Smooth muscle cell (in vitro differentiated cells): ENCODE measurements at regions not wholly inside any gene's neighbourhood (a gene's known extent, or its start where the extent isn't known, plus 50 kb on each side); places are given as distances from the start of the nearest gene placed in this dataset.

Experiments used
- DNase-seq: peaks from one replicate; lab custom pipeline; 2025; ENCODE audit not compliant: unreplicated experiment; lab: John Stamatoyannopoulos, UW
- H2AFZ ChIP-seq: fragments of 200-600 bp; sonication (generic); 2 replicates; pipeline ENCODE4 v1.6.0; 2016; ENCODE audit warnings: antibody characterized with exemption, low read depth, mild to moderate bottlenecking
- H3F3A ChIP-seq: fragments of 200-600 bp; sonication (generic); 2 replicates; pipeline ENCODE4 v1.6.0; 2017; ENCODE audit warnings: antibody characterized with exemption, low read depth
- H3K27ac ChIP-seq: fragments of 200-600 bp; sonication (generic); 2 replicates; pipeline ENCODE4 v1.5.1; 2016; ENCODE audit warnings: low read depth, mild to moderate bottlenecking
- H3K27me3 ChIP-seq: fragments of 200-600 bp; sonication (generic); 2 replicates; pipeline ENCODE4 v1.6.1; 2016; ENCODE audit warnings: low read depth, mild to moderate bottlenecking
- H3K36me3 ChIP-seq: fragments of 200-600 bp; sonication (generic); 2 replicates; pipeline ENCODE4 v1.5.1; 2016; ENCODE audit warnings: low read depth
- H3K4me1 ChIP-seq: fragments of 200-600 bp; sonication (generic); 2 replicates; pipeline ENCODE4 v1.5.1; 2016; ENCODE audit warnings: low read depth
- H3K4me2 ChIP-seq: fragments of 200-600 bp; sonication (generic); 2 replicates; pipeline ENCODE4 v1.6.0; 2016; ENCODE audit warnings: mild to moderate bottlenecking
- H3K4me3 ChIP-seq: fragments of 200-600 bp; sonication (generic); 2 replicates; pipeline ENCODE4 v1.5.1; 2016; ENCODE audit warnings: mild to moderate bottlenecking
- H3K79me2 ChIP-seq: fragments of 200-600 bp; sonication (generic); 2 replicates; pipeline ENCODE4 v1.6.0; 2016; ENCODE audit warnings: low read depth, mild to moderate bottlenecking
- H3K9ac ChIP-seq: fragments of 200-600 bp; sonication (generic); 2 replicates; pipeline ENCODE4 v1.6.0; 2016; ENCODE audit warnings: low read depth
- H3K9me3 ChIP-seq: fragments of 200-600 bp; sonication (generic); replicated peaks from 2 replicates; pipeline ENCODE4 v1.5.1; 2016; ENCODE audit warnings: low read depth
- H4K20me1 ChIP-seq: fragments of 200-600 bp; sonication (generic); 2 replicates; pipeline ENCODE4 v1.6.0; 2016; ENCODE audit warnings: low read depth
- WGBS: methylation state at CpG from one replicate; pipeline ENCODE4 v1.1.7; 2016; ENCODE audit warnings: low lambda C conversion rate; 5-methylcytosine and 5-hydroxymethylcytosine counted together
- TF ChIP-seq, protein P1 (sequence below): fragments of 200-600 bp; sonication (generic); IDR thresholded peaks from 2 replicates; pipeline ENCODE4 v1.5.1; 2017; ENCODE audit warnings: borderline replicate concordance, mild to moderate bottlenecking, antibody characterized with exemption; ENCODE audit not compliant: insufficient read depth, poor library complexity, severe bottlenecking

DNA sequence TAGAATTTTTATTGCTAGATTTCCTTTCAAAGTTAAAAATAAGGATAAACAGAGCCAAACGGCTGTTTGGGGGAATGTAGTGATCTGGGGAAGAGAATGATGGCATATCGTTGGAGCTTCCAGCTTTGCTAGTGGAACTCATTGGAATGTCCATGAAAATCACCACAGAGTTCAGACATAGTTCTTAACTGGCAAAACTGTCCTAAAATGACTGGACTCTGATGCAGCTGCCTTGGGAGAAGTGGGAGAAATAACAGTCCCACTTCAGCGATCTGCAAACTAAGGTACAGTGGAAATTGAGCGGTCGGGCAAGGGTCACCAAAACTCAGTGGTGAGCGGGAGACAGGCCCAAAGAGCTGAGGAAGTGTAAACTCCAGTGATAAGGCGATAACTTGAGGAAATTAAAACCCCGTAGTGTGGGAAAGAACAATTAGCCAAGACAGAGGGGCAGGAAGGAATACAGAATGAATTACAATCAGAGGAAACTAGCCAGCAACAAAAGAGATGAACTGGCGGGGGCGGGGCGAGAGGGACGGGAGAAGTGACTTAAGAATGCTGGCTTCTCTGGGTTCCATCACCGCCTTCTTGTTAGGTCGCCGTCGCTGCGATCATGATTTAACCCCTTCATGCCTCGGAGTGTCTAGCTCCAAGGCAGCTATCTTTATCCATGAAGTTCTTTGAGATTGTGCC, 89.8 kb upstream of the ARHGAP29 start:
- no peak for DNase-seq
- H2AFZ ChIP-seq = peak overlapping the region; percentile 73
- H3K4me1 ChIP-seq = peaks cover 34% of the 10 kb centered on the region
- peak overlapping the region; percentile 74 for H3K4me2 ChIP-seq
- H3K4me3 ChIP-seq = peak overlapping the region; percentile 12
- H3K79me2 ChIP-seq = no peaks in the 10 kb centered on the region
- H3K27ac ChIP-seq = peak overlapping the region; percentile 77
- no peaks in the 10 kb centered on the region for H3K9me3 ChIP-seq
- no peak overlapping the region for H3K9ac ChIP-seq
- TF ChIP-seq, protein P1, sequence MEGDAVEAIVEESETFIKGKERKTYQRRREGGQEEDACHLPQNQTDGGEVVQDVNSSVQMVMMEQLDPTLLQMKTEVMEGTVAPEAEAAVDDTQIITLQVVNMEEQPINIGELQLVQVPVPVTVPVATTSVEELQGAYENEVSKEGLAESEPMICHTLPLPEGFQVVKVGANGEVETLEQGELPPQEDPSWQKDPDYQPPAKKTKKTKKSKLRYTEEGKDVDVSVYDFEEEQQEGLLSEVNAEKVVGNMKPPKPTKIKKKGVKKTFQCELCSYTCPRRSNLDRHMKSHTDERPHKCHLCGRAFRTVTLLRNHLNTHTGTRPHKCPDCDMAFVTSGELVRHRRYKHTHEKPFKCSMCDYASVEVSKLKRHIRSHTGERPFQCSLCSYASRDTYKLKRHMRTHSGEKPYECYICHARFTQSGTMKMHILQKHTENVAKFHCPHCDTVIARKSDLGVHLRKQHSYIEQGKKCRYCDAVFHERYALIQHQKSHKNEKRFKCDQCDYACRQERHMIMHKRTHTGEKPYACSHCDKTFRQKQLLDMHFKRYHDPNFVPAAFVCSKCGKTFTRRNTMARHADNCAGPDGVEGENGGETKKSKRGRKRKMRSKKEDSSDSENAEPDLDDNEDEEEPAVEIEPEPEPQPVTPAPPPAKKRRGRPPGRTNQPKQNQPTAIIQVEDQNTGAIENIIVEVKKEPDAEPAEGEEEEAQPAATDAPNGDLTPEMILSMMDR = no peak
- H3F3A ChIP-seq = peaks cover 23% of the 10 kb centered on the region
- WGBS = 10% methylated on average over 18 of the region's 18 CpGs
- H4K20me1 ChIP-seq = no peaks in the 10 kb centered on the region
- no peaks in the 10 kb centered on the region for H3K36me3 ChIP-seq
- H3K27me3 ChIP-seq = no peaks in the 10 kb centered on the region

DNA sequence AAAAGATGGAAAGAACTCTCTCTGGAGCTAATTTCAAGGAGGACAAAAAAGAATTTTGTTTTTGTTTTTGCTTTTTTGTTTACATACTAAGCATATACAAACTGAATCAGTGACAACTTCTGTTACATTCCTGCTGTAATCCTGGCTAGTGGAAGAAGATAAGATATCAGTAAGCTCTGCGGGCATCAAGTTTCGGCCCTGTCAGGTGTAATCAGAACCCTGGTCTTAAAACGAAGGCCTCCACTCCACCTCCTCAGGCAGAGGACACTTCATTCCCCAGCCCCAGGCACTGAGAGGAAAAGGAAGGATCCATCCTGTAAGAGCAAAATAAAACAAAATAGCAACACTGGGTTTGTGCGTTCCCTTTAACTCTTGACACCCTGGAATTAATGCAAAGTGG, 88.9 kb upstream of the ARHGAP29 start:
- no peak overlapping the region for H3K4me3 ChIP-seq
- no peaks in the 10 kb centered on the region for H3K27me3 ChIP-seq
- H4K20me1 ChIP-seq = no peaks in the 10 kb centered on the region
- no peaks in the 10 kb centered on the region for H3K79me2 ChIP-seq
- H2AFZ ChIP-seq = no peak overlapping the region
- peak overlapping the region; percentile 77 for H3K27ac ChIP-seq
- peaks cover 23% of the 10 kb centered on the region for H3F3A ChIP-seq
- H3K9me3 ChIP-seq = no peaks in the 10 kb centered on the region
- H3K4me1 ChIP-seq = peaks cover 34% of the 10 kb centered on the region
- TF ChIP-seq, protein P1 = no peak
- H3K4me2 ChIP-seq = peak overlapping the region; percentile 74
- peak overlapping the region; percentile 26 for H3K9ac ChIP-seq
- H3K36me3 ChIP-seq = no peaks in the 10 kb centered on the region
- WGBS = 4% methylated on average over 4 of the region's 4 CpGs
- DNase-seq = no peak

DNA sequence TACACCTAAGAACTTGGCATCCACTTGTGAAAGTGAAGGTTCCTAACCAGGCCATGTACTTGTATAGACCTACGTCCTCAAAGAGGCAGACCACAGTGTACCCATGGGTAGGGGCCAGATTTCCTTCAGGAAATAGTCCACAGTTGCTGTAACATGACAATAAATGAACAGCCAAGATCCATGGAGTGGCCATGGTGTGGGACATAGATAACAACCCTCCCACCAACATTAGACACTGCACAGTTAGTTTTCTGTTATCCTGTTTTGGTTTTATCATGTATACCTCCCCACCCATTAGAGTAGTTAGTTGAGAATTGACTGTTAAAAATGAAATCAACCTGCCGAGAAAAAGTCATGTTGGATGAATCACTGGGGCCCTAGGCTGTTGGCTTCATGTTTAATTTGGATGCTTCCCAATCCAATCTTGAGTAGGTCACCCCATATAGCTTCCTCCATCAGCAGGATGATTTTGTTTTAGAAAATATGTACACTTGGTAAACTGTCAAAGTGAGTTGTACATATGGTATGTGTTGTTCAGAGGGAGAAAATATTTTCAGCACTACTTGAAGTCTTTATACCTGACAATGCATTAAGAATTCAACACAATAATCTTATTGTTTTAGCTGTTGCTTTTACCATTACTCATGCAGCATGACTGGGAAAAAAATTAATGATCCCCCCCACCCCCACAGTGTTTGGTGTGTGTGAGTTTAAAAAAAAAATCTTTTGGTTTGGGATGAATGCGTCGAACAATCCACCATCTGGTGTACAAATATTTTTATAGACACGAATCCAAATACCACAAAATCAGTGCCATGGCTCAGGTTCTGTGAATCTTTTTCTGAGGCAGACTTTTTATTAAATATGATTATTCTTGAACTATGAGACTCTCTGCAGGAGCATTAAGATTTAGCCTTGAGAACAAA, 88.3 kb upstream of the ARHGAP29 start:
- no peaks in the 10 kb centered on the region for H3K36me3 ChIP-seq
- H3K4me3 ChIP-seq = no peak overlapping the region
- H3K4me2 ChIP-seq = peak overlapping the region; percentile 74
- TF ChIP-seq, protein P1 = no peak
- H4K20me1 ChIP-seq = no peaks in the 10 kb centered on the region
- peak overlapping the region; percentile 26 for H3K9ac ChIP-seq
- H3F3A ChIP-seq = peaks cover 23% of the 10 kb centered on the region
- no peaks in the 10 kb centered on the region for H3K79me2 ChIP-seq
- 22% methylated on average over 5 of the region's 5 CpGs for WGBS
- H3K27ac ChIP-seq = peak overlapping the region; percentile 77
- H3K9me3 ChIP-seq = no peaks in the 10 kb centered on the region
- H3K27me3 ChIP-seq = no peaks in the 10 kb centered on the region
- no peak for DNase-seq
- peaks cover 34% of the 10 kb centered on the region for H3K4me1 ChIP-seq
- H2AFZ ChIP-seq = no peak overlapping the region
